ENCODE measurements at regions not wholly inside any gene's neighbourhood (a gene's known extent, or its start where the extent isn't known, plus 50 kb on each side); places are given as distances from the start of the nearest gene placed in this dataset.

- CTCF ChIA-PET = no interaction called here
- no peaks in the 10 kb centered on the region for H3K9me3 ChIP-seq
- TF ChIP-seq HOXB13 (CRISPR knock-in tag; IDR thresholded peaks at IDR 0.05; ENCODE audit: low read depth) (no peak), JUNB (IDR thresholded peaks at IDR 0.05) (no peak), ZC3H11A (IDR thresholded peaks at IDR 0.05) (no peak), HDAC2 (IDR thresholded peaks at IDR 0.05) (no peak), POLR2AphosphoS2 (conservative IDR thresholded peaks at IDR 0.05; ENCODE audit: low read length) (no peak), CHD2 (IDR thresholded peaks at IDR 0.05; ENCODE audit: low read length, partially characterized antibody) (no peak), HOXB5 (CRISPR knock-in tag; IDR thresholded peaks at IDR 0.05) (no peak), HES2 (IDR thresholded peaks at IDR 0.05) (no peak), HOXA7 (CRISPR knock-in tag; IDR thresholded peaks at IDR 0.05) (no peak)
- FAIRE-seq (no peak), ATAC-seq (no peak), DNase-seq (ENCODE audit: low read depth in 1 of 2, low spot score in 1 of 2) (no peak)
- no peak overlapping the region for H3K4me2 ChIP-seq
- POLR2A ChIA-PET = no interaction called here
- H3K4me3 ChIP-seq = no peak overlapping the region
- no peaks in the 10 kb centered on the region for H3K4me1 ChIP-seq
- no peak overlapping the region for H3K27ac ChIP-seq
- 5% methylated on average over 3 of the region's 3 CpGs for WGBS (ENCODE audit: missing lambda C conversion rate)
Observed at GRCh38 chr2:14558335-14558919, 74.1 kb upstream of the LRATD1 start.

GRCh38 chr2:14560716-14561115 lies 71.8 kb upstream of the LRATD1 start:
- Histone ChIP-seq H3K4me3 (no peak overlapping the region), H3K4me1 (no peaks in the 10 kb centered on the region), H3K9me3 (no peaks in the 10 kb centered on the region), H3K4me2 (no peak overlapping the region), H3K27ac (no peak overlapping the region)
- CTCF ChIA-PET = no interaction called here
- FAIRE-seq (no peak), DNase-seq (ENCODE audit: low read depth in 1 of 2, low spot score in 1 of 2) (no peak), ATAC-seq (no peak)
- 27% methylated on average over 3 of the region's 3 CpGs for WGBS (ENCODE audit: missing lambda C conversion rate)
- TF ChIP-seq TFCP2L1 (CRISPR knock-in tag; IDR thresholded peaks at IDR 0.05) = no peak
- no peak for TF ChIP-seq MAZ (IDR thresholded peaks at IDR 0.05; ENCODE audit: borderline replicate concordance, low read depth, low read length)
- TF ChIP-seq NFE2L2 (conservative IDR thresholded peaks at IDR 0.05; ENCODE audit: low read length) = no peak
- TF ChIP-seq FOSB (CRISPR knock-in tag; IDR thresholded peaks at IDR 0.05) = no peak
- no peak for TF ChIP-seq SREBF2 (IDR thresholded peaks at IDR 0.05)
- no peak for TF ChIP-seq JUNB (IDR thresholded peaks at IDR 0.05)
- TF ChIP-seq CTCF (IDR thresholded peaks at IDR 0.05) = no peak
- TF ChIP-seq PBX3 (IDR thresholded peaks at IDR 0.05) = no peak
- TF ChIP-seq NPAS2 (CRISPR knock-in tag; IDR thresholded peaks at IDR 0.05; ENCODE audit: borderline replicate concordance) = no peak
- TF ChIP-seq GATA3 (IDR thresholded peaks at IDR 0.05; ENCODE audit: borderline replicate concordance) = no peak
- no peak for TF ChIP-seq CHD2 (IDR thresholded peaks at IDR 0.05; ENCODE audit: low read length, partially characterized antibody)
- TF ChIP-seq HES2 (IDR thresholded peaks at IDR 0.05) = no peak
- no peak for TF ChIP-seq HEYL (CRISPR knock-in tag; IDR thresholded peaks at IDR 0.05)
- no peak for TF ChIP-seq ESRRA (IDR thresholded peaks at IDR 0.05; ENCODE audit: borderline replicate concordance, low read length)
- POLR2A ChIA-PET = no interaction called here

GRCh38 chr2:14563324-14563723 lies 69.2 kb upstream of the LRATD1 start:
- Histone ChIP-seq H3K4me2 (no peak overlapping the region), H3K4me1 (no peaks in the 10 kb centered on the region), H3K9me3 (no peaks in the 10 kb centered on the region), H3K4me3 (no peak overlapping the region), H3K27ac (no peak overlapping the region)
- TF ChIP-seq RARB (CRISPR knock-in tag; IDR thresholded peaks at IDR 0.05) (no peak), CBX8 (IDR thresholded peaks at IDR 0.05) (no peak), USF2 (IDR thresholded peaks at IDR 0.05) (no peak), JUN (IDR thresholded peaks at IDR 0.05) (no peak)
- 0% methylated on average over 1 of the region's 1 CpG for WGBS (ENCODE audit: missing lambda C conversion rate)
- ATAC-seq (no peak), DNase-seq (ENCODE audit: low read depth in 1 of 2, low spot score in 1 of 2) (no peak), FAIRE-seq (no peak)
- POLR2A ChIA-PET = no interaction called here
- CTCF ChIA-PET = no interaction called here

All from A549 (cell line).